Psoas muscle (tissue), 7 donors: ENCODE measurements at regions not wholly inside any gene's neighbourhood (a gene's known extent, or its start where the extent isn't known, plus 50 kb on each side); places are given as distances from the start of the nearest gene placed in this dataset.

Source experiments
- ATAC-seq, 4 donors: fragments of 200-7000 bp; cut with Tn5 transposase; one replicate each; pipeline ENCODE4 v1.9.1; 2020; ENCODE audit warnings: moderate library complexity in 3 of 4, mild to moderate bottlenecking in 2 of 4
- DNase-seq, 2 donors: peaks; one replicate each; pipeline ENCODE4 v3.0.0-alpha.2; 2020
- H3K27ac ChIP-seq: fragments of 200-600 bp; one replicate; pipeline ENCODE4 v1.8.0; 2022
- H3K27me3 ChIP-seq, 3 donors: fragments of 200-600 bp in 1 of 3; one replicate each; pipeline versions ENCODE4 v1.6.1 to v1.8.0; 2013 to 2022; ENCODE audit warnings: low read length in 2 of 3, mild to moderate bottlenecking in 2 of 3, moderate library complexity in 1 of 3; ENCODE audit not compliant: insufficient read depth in 3 of 3
- H3K36me3 ChIP-seq, 2 donors: fragments of 200-600 bp in 1 of 2; one replicate each; pipeline versions ENCODE4 v1.6.1 to v1.8.0; 2013 to 2022; ENCODE audit warnings: low read depth in 1 of 2, mild to moderate bottlenecking in 1 of 2, moderate library complexity in 1 of 2; ENCODE audit not compliant: insufficient read depth in 1 of 2
- H3K4me1 ChIP-seq: fragments of 200-600 bp; one replicate; pipeline ENCODE4 v1.8.0; 2022
- H3K4me3 ChIP-seq: fragments of 200-600 bp; one replicate; pipeline ENCODE4 v1.8.0; 2022; ENCODE audit warnings: mild to moderate bottlenecking
- H3K9me3 ChIP-seq: fragments of 200-600 bp; one replicate; pipeline ENCODE4 v1.8.0; 2022
- CTCF ChIP-seq: fragments of 200-600 bp; IDR thresholded peaks from one replicate; pipeline ENCODE4 v1.8.0; 2022; ENCODE audit warnings: antibody characterized with exemption
- WGBS, 3 donors: extraction: QIAGEN DNeasy Blood & Tissue Kit; methylation state at CpG; one replicate each; pipeline versions ENCODE4 v1.1.6 to v1.1.7; 2013; 5-methylcytosine and 5-hydroxymethylcytosine counted together
- intact Hi-C, 2 donors: fragments of 100-400 bp; cut with DNase I; formaldehyde crosslinking; loops; one replicate each; pipeline versions ENCODE4 v1.11.0 to v1.14.2; 2022
- donor health status: healthy with polysubstance abuse.
- donor health status: DM: no; HTN: no; CAD: no; lungs with moderate emphysema.
- donor health status: Bipolar disorder and iron deficiency.
- donor health status: healthy.
- donor health status: DM: yes; HTN: yes; CAD: no.
- donor health status: DM: no; HTN: no; CAD: no.
- donor health status: DM: yes; HTN: yes; CAD: no.

DNA sequence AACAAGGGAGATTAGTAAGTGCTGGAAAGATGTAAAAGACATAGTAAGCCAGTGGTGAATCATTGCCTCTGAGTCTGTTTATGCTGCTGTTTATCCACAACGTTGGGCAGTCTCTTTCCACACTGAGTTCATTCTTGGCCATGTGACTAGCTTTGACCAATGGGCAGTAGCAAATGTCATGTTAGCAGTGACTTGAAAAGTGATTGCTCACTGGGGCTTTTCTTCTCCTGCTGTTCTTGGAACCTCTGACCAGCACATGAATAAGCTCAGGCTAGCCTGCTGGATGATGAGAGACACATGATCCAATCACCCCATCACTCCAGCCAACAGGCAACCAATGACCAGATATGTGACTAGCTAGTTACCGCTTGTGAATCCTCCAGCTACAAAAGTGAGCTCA, 360.4 kb downstream of the SLC4A3 start:
- Histone ChIP-seq H3K4me3 (no peak overlapping the region), H3K27ac (no peak overlapping the region), H3K27me3 (peaks cover 0 to 3% (median 0%) of the 10 kb centered on the region in 3 donors), H3K9me3 (no peaks in the 10 kb centered on the region), H3K36me3 (no peaks in the 10 kb centered on the region), H3K4me1 (no peaks in the 10 kb centered on the region)
- no peak for TF ChIP-seq CTCF
- intact Hi-C loops = no loop called here
- peak in 2 of 4 donors; percentile 24 to 61 for ATAC-seq
- WGBS, 3 donors = 46 to 48% (median 48%) methylated on average over 2 of the region's 2 CpGs
- DNase-seq = no peak

- ATAC-seq = no peak
- H3K36me3 ChIP-seq = no peaks in the 10 kb centered on the region
- no peaks in the 10 kb centered on the region for H3K9me3 ChIP-seq
- intact Hi-C loops = no loop called here
- WGBS, 3 donors = 89 to 90% (median 89%) methylated on average over 7 of the region's 7 CpGs
- H3K4me1 ChIP-seq = no peaks in the 10 kb centered on the region
- no peak for DNase-seq
- peaks cover 0 to 3% (median 0%) of the 10 kb centered on the region in 3 donors for H3K27me3 ChIP-seq
- no peak overlapping the region for H3K27ac ChIP-seq
- no peak overlapping the region for H3K4me3 ChIP-seq
- no peak for TF ChIP-seq CTCF
Measured at GRCh38 chr2:219989744-219990143, 362.3 kb downstream of the SLC4A3 start.

GRCh38 chr2:219991116-219991515, 363.7 kb downstream of the SLC4A3 start:
- no peak for DNase-seq
- H3K27me3 ChIP-seq = peaks cover 0 to 3% (median 0%) of the 10 kb centered on the region in 3 donors
- H3K4me3 ChIP-seq = no peak overlapping the region
- intact Hi-C loops = no loop called here
- no peak for TF ChIP-seq CTCF
- H3K4me1 ChIP-seq = no peaks in the 10 kb centered on the region
- ATAC-seq = no peak
- no peaks in the 10 kb centered on the region for H3K9me3 ChIP-seq
- H3K36me3 ChIP-seq = no peaks in the 10 kb centered on the region
- no peak overlapping the region for H3K27ac ChIP-seq
- 70 to 77% (median 73%) methylated on average over 2 of the region's 2 CpGs for WGBS, 3 donors

DNA sequence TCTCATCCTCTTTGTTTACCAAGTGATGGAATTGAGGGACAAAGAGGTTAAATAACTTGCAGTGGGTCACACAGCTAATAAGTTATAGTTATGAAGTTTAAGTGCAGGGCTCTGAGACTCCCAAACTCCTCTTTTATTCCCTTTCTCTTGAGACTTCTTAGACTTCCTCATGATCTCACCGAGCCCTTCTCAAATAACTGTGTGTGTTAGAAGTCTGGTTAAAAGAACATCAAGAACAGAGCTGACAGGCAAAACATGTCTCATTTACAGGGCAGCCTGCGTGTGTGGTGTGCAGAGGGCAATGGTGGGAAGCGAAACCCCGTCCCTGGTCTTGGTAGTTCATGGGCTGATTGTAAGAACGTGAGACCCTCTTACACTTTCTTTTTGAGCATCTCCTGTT, 368.0 kb downstream of the SLC4A3 start:
- DNase-seq = no peak
- no peak for ATAC-seq
- no peak overlapping the region for H3K27ac ChIP-seq
- WGBS, 3 donors = 86 to 91% (median 90%) methylated on average over 5 of the region's 5 CpGs
- no peaks in the 10 kb centered on the region for H3K4me1 ChIP-seq
- H3K27me3 ChIP-seq = no peaks in the 10 kb centered on the region
- H3K9me3 ChIP-seq = no peaks in the 10 kb centered on the region
- intact Hi-C loops = no loop called here
- no peak for TF ChIP-seq CTCF
- no peak overlapping the region for H3K4me3 ChIP-seq
- H3K36me3 ChIP-seq = no peaks in the 10 kb centered on the region

DNA sequence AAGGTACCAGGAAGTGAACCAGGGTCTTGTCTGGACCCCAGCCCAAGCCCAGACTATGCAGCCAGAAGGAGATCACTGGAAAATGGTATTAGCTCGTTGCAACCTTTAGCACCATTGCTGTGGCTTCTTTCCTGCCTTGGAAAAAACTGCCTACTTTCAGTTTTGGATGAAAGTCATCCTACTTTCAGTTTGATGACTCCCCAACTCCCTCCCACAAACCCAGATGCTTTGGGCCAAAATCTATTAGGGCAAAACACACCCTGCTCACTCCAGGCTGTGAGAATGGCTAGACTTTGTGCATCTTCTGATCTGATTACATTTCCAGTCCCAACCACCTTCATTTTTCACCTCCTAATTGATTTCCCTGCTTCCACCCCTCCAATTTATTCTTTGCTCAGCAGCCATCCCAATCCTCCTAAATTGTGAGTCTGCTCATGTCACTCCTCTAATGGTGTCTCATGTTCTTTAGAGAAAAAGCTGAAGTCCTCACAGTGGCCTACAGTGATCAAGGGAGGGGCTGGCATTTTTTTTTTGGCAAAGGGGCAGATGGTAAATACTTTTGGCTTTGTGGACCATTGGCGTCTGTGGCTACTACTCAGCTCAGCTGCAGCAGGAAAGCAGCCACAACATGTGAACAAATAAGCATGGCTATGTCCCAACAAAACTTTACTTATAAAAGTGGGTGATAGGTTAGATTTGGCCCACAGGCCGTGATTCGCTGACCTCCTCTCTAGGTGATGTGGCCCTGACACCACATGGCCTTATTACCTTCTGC, 368.7 kb downstream of the SLC4A3 start:
- Histone ChIP-seq H3K9me3 (no peaks in the 10 kb centered on the region), H3K27me3 (no peaks in the 10 kb centered on the region), H3K36me3 (no peaks in the 10 kb centered on the region), H3K4me3 (no peak overlapping the region), H3K4me1 (no peaks in the 10 kb centered on the region), H3K27ac (no peak overlapping the region)
- no peak for TF ChIP-seq CTCF
- ATAC-seq = no peak
- intact Hi-C loops = no loop called here
- DNase-seq = no peak
- 50 to 66% (median 53%) methylated on average over 4 of the region's 4 CpGs for WGBS, 3 donors
